ENCODE measurements at regions not wholly inside any gene's neighbourhood (a gene's known extent, or its start where the extent isn't known, plus 50 kb on each side); places are given as distances from the start of the nearest gene placed in this dataset.
"Not testable (repeated sequence)": the region's sequence is repeated elsewhere in the genome, so short reads cannot be mapped to it uniquely, and the experiment has no call there.

DNA sequence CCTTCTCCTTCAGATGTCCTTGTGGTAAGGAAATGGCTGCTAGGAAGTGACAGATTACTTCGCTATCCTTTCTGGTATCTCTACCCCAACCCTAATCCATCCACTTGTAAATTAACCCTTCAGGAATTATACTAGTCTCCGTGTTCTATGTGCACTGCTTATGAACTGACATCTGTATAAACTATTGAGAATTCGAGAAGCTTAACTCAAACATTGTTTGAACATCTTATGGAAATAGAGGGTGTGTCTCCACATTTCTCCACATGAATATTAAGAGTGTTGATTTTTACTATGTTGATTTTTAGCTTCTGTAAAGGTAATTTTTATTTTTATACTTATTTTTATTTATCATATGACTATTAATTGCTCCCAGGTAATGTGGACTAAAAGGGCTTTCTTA is 457.6 kb upstream of the ZNF337 start:
- 69 to 77% (median 71%) methylated on average over 3 of the region's 3 CpGs for WGBS, 4 donors
- intact Hi-C loops (cut with DNase I): no loop called here
- H3K9me3 ChIP-seq (replicated peaks in 1 of 3): no peaks in the 10 kb centered on the region

DNA sequence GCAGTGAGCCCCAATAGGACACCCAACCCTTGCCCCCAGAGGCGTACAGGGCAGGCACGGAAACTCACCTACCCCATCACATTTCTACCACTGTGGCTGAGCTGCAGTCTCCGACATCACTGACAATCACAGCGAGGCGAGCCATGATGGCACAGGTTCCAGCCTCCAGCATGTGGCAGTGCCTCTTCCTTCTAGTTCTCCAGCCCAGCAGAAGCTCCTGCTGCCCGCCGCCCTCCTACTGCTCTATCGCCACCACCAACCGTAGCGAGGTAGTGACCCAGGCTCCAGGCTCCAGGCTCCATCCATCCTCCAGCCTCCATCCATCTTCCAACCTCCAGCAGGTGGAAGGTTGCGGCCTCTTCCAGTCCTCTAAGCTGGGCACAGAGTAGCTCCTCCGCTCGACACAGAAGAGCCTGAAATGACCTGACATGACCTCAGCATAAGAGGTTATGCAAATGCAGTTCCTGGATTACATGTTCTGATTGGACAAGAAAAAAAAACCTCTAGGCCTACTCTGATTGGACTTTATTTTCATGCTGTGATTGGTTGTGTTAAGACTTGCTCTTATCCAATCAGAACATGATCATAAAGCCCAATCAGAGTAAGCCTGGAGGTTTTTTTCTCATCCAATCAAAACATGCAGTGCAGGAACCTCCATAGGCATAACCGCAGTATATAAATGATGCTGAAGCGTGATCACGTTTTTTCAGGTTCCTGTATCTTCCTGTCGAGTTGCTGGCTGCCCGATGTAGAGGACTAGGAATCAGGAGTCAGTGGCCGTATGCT is 438.9 kb upstream of the ZNF337 start:
- Histone ChIP-seq H3K4me3 (no peak overlapping the region), H3K27ac (no peak overlapping the region), H3K4me1 (replicated peaks in 1 of 2) (no peaks in the 10 kb centered on the region), H3K36me3 (replicated peaks in 1 of 2) (no peaks in the 10 kb centered on the region), H3K27me3 (no peaks in the 10 kb centered on the region), H3K9me3 (replicated peaks in 1 of 3) (no peaks in the 10 kb centered on the region)
- intact Hi-C loops (cut with DNase I): no loop called here
- WGBS, 4 donors: 88 to 93% (median 91%) methylated on average over 14 to 19 of the region's 19 CpGs
- TF ChIP-seq POLR2A (IDR thresholded peaks at IDR 0.05): no peak
- TF ChIP-seq CTCF (IDR thresholded peaks at IDR 0.05): no peak
- DNase-seq: no peak

More for the DNA sequence above, 457.6 kb upstream of the ZNF337 start:
- TF ChIP-seq CTCF (IDR thresholded peaks at IDR 0.05) (no peak), POLR2A (IDR thresholded peaks at IDR 0.05) (no peak)
- H3K36me3 ChIP-seq (replicated peaks in 1 of 2): no peaks in the 10 kb centered on the region
- no peak for DNase-seq
- no peaks in the 10 kb centered on the region for H3K4me1 ChIP-seq (replicated peaks in 1 of 2)
- H3K27ac ChIP-seq: no peak overlapping the region
- no peaks in the 10 kb centered on the region for H3K27me3 ChIP-seq
- H3K4me3 ChIP-seq: no peak overlapping the region

- 87 to 97% (median 93%) methylated on average over 9 to 10 of the region's 10 CpGs for WGBS, 4 donors
- Histone ChIP-seq H3K4me1 (replicated peaks in 1 of 2) (no peaks in the 10 kb centered on the region), H3K9me3 (replicated peaks in 1 of 3) (no peaks in the 10 kb centered on the region), H3K36me3 (replicated peaks in 1 of 2) (no peaks in the 10 kb centered on the region), H3K4me3 (no peak overlapping the region), H3K27me3 (no peaks in the 10 kb centered on the region), H3K27ac (no peak overlapping the region)
- TF ChIP-seq CTCF (IDR thresholded peaks at IDR 0.05) (no peak), POLR2A (IDR thresholded peaks at IDR 0.05) (no peak)
- intact Hi-C loops (cut with DNase I): no loop called here
- DNase-seq: no peak
Measured at GRCh38 chr20:26134606-26135005, 438.0 kb upstream of the ZNF337 start.

GRCh38 chr20:26133794-26134193 is 437.1 kb upstream of the ZNF337 start:
- 84 to 88% (median 85%) methylated on average over 12 of the region's 12 CpGs for WGBS, 4 donors
- intact Hi-C loops (cut with DNase I): not testable (repeated sequence)

DNA sequence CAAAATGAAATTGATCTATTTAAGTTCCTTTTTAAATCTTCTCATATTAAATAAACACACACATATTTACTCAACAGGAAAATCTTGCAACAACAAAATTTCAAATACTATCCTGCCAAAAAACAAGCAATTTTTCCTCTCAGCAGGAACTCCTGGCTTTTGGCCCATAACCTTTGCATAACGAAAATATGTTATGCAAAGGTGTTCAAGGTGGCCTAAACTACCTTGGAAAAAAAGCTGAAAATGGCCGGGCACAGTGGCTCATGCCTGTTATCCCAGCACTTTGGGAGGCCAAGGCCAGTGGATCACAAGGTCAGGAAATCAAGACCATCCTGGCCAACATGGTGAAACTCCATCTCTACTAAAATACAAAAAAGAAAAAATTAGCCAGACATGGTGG is 424.3 kb upstream of the ZNF337 start:
- H3K9me3 ChIP-seq (replicated peaks in 1 of 3); DNase-seq; H3K4me3 ChIP-seq; H3K4me1 ChIP-seq (replicated peaks in 1 of 2); H3K27ac ChIP-seq; H3K36me3 ChIP-seq (replicated peaks in 1 of 2); H3K27me3 ChIP-seq; intact Hi-C loops (cut with DNase I): not testable (repeated sequence)
- 40 to 48% (median 45%) methylated on average over 2 of the region's 2 CpGs for WGBS, 4 donors

More at GRCh38 chr20:26133794-26134193, 437.1 kb upstream of the ZNF337 start:
- H3K27me3 ChIP-seq; H3K4me1 ChIP-seq (replicated peaks in 1 of 2); H3K27ac ChIP-seq; DNase-seq; H3K9me3 ChIP-seq (replicated peaks in 1 of 3); H3K4me3 ChIP-seq; H3K36me3 ChIP-seq (replicated peaks in 1 of 2): not testable (repeated sequence)

GRCh38 chr20:26094498-26094897 is 397.8 kb upstream of the ZNF337 start:
- intact Hi-C loops (cut with DNase I); DNase-seq; H3K4me3 ChIP-seq; H3K9me3 ChIP-seq (replicated peaks in 1 of 3); H3K27ac ChIP-seq; H3K4me1 ChIP-seq (replicated peaks in 1 of 2); H3K27me3 ChIP-seq; H3K36me3 ChIP-seq (replicated peaks in 1 of 2): not testable (repeated sequence)
- 79 to 83% (median 80%) methylated on average over 1 of the region's 1 CpG for WGBS, 4 donors

DNA sequence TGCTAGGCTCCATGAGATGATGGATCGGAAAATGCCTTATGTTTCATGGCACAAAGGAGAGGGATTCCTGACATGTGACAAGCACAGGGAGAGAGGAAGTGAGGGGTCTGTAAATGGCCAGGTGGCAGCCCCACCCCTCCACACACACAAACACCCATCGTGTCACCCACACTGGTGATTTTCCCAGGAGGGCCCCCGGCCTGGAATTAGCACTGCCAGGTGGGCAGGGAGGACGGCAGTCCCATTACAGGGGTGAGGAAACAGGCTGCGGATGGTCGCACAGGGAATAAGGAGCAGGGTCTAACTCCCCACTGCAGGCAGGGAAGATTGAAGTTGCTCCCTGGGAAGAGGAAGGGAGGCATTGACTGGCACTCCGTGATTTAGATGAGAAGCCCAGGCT is 395.3 kb upstream of the ZNF337 start:
- H3K27ac ChIP-seq; H3K4me3 ChIP-seq; H3K27me3 ChIP-seq; DNase-seq; intact Hi-C loops (cut with DNase I); H3K36me3 ChIP-seq (replicated peaks in 1 of 2); H3K9me3 ChIP-seq (replicated peaks in 1 of 3); H3K4me1 ChIP-seq (replicated peaks in 1 of 2): not testable (repeated sequence)
- WGBS, 4 donors: 66 to 72% (median 70%) methylated on average over 7 of the region's 7 CpGs

GRCh38 chr20:26086195-26086594 is 389.5 kb upstream of the ZNF337 start:
- DNase-seq; H3K36me3 ChIP-seq (replicated peaks in 1 of 2); intact Hi-C loops (cut with DNase I); H3K4me3 ChIP-seq; H3K9me3 ChIP-seq (replicated peaks in 1 of 3); H3K4me1 ChIP-seq (replicated peaks in 1 of 2); H3K27me3 ChIP-seq; H3K27ac ChIP-seq: not testable (repeated sequence)
- 74% methylated on average over 3 of the region's 5 CpGs; no CpG with 5 or more reads in 3 of the 4 donors for WGBS, 4 donors
